CD4-positive, CD25-positive, alpha-beta regulatory T cell (primary cell): ENCODE measurements at regions not wholly inside any gene's neighbourhood (a gene's known extent, or its start where the extent isn't known, plus 50 kb on each side); places are given as distances from the start of the nearest gene placed in this dataset.

Source experiments
- ATAC-seq, 2 donors: fragments of 150-1000 bp; cut with Tn5 transposase; one replicate each; pipeline ENCODE4 v1.10.0; 2021; ENCODE audit warnings: low read depth in 2 of 2, moderate number of reproducible peaks in 2 of 2, moderate library complexity in 1 of 2
- DNase-seq, 3 donors: peaks; one replicate each; pipeline versions ENCODE4 v3.0.0 to v3.0.0-alpha.2; 2012 to 2022; ENCODE audit warnings: mixed read lengths in 1 of 3
- H3K27ac ChIP-seq: one replicate; pipeline ENCODE4 v1.7.0; 2013; ENCODE audit warnings: mild to moderate bottlenecking, low read length; ENCODE audit not compliant: insufficient read depth, poor library complexity, severe bottlenecking
- H3K27me3 ChIP-seq: one replicate; pipeline ENCODE4 v1.7.0; 2013; ENCODE audit warnings: low read length; ENCODE audit not compliant: control insufficient read depth, insufficient read depth
- H3K36me3 ChIP-seq: one replicate; pipeline ENCODE4 v1.7.0; 2013; ENCODE audit warnings: mild to moderate bottlenecking, low read length, moderate library complexity; ENCODE audit not compliant: control insufficient read depth, insufficient read depth
- H3K4me1 ChIP-seq: 2 replicates; pipeline ENCODE4 v1.7.0; 2013; ENCODE audit warnings: mild to moderate bottlenecking, low read length; ENCODE audit not compliant: insufficient read depth, control insufficient read depth, poor library complexity, severe bottlenecking
- H3K4me3 ChIP-seq: one replicate; pipeline ENCODE4 v1.7.0; 2013; ENCODE audit warnings: low read depth, mild to moderate bottlenecking, low read length, moderate library complexity
- H3K9me3 ChIP-seq, 2 experiments: 1 replicate in 1 of 2; 2 replicates in 1 of 2; pipeline ENCODE4 v1.7.0; 2013; ENCODE audit warnings: low read length in 2 of 2, mild to moderate bottlenecking in 1 of 2, moderate library complexity in 1 of 2; ENCODE audit not compliant: control insufficient read depth in 2 of 2
- H3K27ac Mint-ChIP-seq, 3 donors: one replicate each; pipeline ENCODE4 v1.8.0; 2020 to 2022; ENCODE audit warnings: mild to moderate bottlenecking in 3 of 3, mixed read lengths in 3 of 3, moderate library complexity in 2 of 3
- H3K27me3 Mint-ChIP-seq: one replicate; pipeline ENCODE4 v1.8.0; 2022; ENCODE audit warnings: mild to moderate bottlenecking, mixed read lengths
- H3K36me3 Mint-ChIP-seq: one replicate; pipeline ENCODE4 v1.8.0; 2020; ENCODE audit warnings: mixed read lengths
- H3K4me1 Mint-ChIP-seq, 4 donors: one replicate each; pipeline ENCODE4 v1.8.0; 2020 to 2022; ENCODE audit warnings: mixed read lengths in 4 of 4, mild to moderate bottlenecking in 1 of 4
- H3K4me3 Mint-ChIP-seq, 4 donors: one replicate each; pipeline ENCODE4 v1.8.0; 2020 to 2022; ENCODE audit warnings: mild to moderate bottlenecking in 4 of 4, mixed read lengths in 4 of 4, moderate library complexity in 3 of 4
- H3K9me3 Mint-ChIP-seq, 7 donors: one replicate each; pipeline ENCODE4 v1.8.0; 2020 to 2022; ENCODE audit warnings: mixed read lengths in 7 of 7, mild to moderate bottlenecking in 3 of 7, moderate library complexity in 2 of 7

DNA sequence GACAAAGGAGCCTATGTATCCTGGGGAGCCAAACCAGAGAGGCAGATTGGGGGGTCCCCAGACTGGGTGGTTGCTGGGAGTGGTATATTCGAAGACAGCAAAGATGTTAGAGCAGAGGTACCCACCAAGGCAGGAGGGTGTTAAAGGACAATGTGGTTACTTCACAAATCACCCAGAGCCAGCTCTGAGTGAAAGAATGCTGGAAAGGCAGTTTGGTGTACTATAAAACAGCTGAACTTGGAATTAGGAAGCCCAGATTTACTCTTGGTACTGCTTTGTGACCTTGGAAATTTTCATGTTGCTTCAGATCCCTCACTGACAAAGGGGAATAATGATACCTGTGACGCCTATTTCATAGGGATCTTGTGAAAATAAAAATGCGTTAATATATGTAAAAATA is 121.6 kb downstream of the CD164 start:
- H3K27ac ChIP-seq: no peak overlapping the region
- no peak overlapping the region for H3K4me3 ChIP-seq
- H3K4me1 ChIP-seq: no peaks in the 10 kb centered on the region
- Mint-ChIP-seq H3K4me3 (no peak overlapping the region), H3K36me3 (no peaks in the 10 kb centered on the region), H3K4me1 (no peaks in the 10 kb centered on the region), H3K27ac (no peak overlapping the region), H3K27me3 (peaks cover 18% of the 10 kb centered on the region), H3K9me3 (peaks cover 0 to 2% (median 0%) of the 10 kb centered on the region in 7 donors)
- H3K27me3 ChIP-seq: peaks cover 4% of the 10 kb centered on the region
- DNase-seq (no peak), ATAC-seq (no peak)
- H3K9me3 ChIP-seq: no peaks in the 10 kb centered on the region
- H3K36me3 ChIP-seq: no peaks in the 10 kb centered on the region

DNA sequence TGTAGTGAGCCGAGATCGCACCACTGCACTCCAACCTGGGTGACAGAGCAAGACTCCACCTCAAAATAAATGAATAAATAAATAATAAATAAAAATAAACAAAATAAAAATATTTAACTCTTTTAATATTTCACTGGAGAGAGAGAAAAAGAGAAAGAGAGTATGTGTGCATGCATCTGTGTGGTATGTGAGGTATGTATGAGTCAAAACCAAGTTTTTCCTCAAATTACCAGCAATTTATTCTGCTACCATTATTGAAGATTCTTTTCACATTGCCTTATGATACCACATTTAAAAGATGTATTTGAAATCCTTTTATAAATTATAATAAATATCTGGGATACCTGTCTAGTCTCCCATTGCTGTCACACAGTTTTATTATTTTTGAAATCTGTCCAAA is 122.1 kb downstream of the CD164 start:
- DNase-seq (no peak), ATAC-seq (no peak)
- H3K4me1 ChIP-seq: no peaks in the 10 kb centered on the region
- H3K27me3 ChIP-seq: peaks cover 4% of the 10 kb centered on the region
- H3K9me3 Mint-ChIP-seq: peaks cover 0 to 2% (median 0%) of the 10 kb centered on the region in 7 donors
- no peak overlapping the region for H3K4me3 Mint-ChIP-seq
- no peaks in the 10 kb centered on the region for H3K36me3 Mint-ChIP-seq
- no peak overlapping the region for H3K27ac Mint-ChIP-seq
- H3K27ac ChIP-seq: no peak overlapping the region
- H3K36me3 ChIP-seq: no peaks in the 10 kb centered on the region
- peaks cover 17% of the 10 kb centered on the region for H3K27me3 Mint-ChIP-seq
- no peaks in the 10 kb centered on the region for H3K4me1 Mint-ChIP-seq
- H3K9me3 ChIP-seq: no peaks in the 10 kb centered on the region
- no peak overlapping the region for H3K4me3 ChIP-seq

DNA sequence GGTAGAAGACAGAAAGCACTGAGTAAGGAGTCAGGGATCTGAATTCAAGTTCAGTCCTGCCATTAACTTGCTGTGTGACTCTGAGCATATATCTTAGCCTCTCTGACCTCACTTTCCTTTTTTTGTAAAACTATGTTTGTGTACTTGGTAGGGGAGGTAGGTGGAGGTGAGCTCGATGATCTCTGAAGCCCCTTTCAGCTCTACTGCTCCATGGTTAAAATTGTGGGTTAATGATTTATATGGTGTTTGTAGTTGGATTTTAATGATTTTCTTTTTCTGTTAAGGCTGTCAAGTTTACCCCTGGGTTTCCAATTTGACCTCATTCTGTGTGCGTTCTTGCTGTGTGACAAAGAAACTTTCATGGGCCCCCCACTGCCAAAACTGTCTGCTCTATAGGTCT is 124.1 kb downstream of the CD164 start:
- Histone ChIP-seq H3K4me3 (no peak overlapping the region), H3K4me1 (no peaks in the 10 kb centered on the region), H3K27me3 (peaks cover 4% of the 10 kb centered on the region), H3K27ac (no peak overlapping the region), H3K36me3 (no peaks in the 10 kb centered on the region), H3K9me3 (no peaks in the 10 kb centered on the region)
- Mint-ChIP-seq H3K4me1 (no peaks in the 10 kb centered on the region), H3K4me3 (no peak overlapping the region), H3K27me3 (peaks cover 8% of the 10 kb centered on the region), H3K36me3 (no peaks in the 10 kb centered on the region), H3K27ac (no peak overlapping the region), H3K9me3 (peaks cover 0 to 2% (median 0%) of the 10 kb centered on the region in 7 donors)
- no peak for ATAC-seq
- DNase-seq: no peak

DNA sequence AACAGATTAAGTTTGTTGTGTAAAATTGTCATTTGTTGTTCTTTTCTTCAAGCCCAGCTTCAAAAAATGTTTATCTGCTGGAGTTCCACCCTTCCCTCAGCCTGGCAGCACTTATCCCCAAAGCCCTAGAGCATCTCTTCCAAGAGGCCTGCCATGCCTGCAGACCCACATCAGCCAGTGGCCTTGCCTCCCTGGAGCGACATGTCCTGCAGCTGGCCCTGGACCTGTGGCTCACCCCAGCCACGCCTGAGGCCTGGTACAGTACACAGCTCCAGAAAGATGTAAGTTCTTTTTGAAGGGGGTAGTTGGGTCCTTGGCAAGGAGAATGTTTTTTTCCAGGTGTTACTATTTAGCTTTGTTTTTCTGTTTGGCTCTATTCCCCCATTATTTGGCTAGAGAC is 124.8 kb downstream of the CD164 start:
- no peaks in the 10 kb centered on the region for H3K4me1 ChIP-seq
- no peak overlapping the region for H3K4me3 ChIP-seq
- peaks cover 4% of the 10 kb centered on the region for H3K27me3 ChIP-seq
- Mint-ChIP-seq H3K4me1 (no peaks in the 10 kb centered on the region), H3K27me3 (peaks cover 8% of the 10 kb centered on the region), H3K36me3 (no peaks in the 10 kb centered on the region), H3K27ac (no peak overlapping the region), H3K4me3 (no peak overlapping the region), H3K9me3 (peaks cover 0 to 2% (median 0%) of the 10 kb centered on the region in 7 donors)
- ATAC-seq (no peak), DNase-seq (no peak)
- H3K36me3 ChIP-seq: no peaks in the 10 kb centered on the region
- no peak overlapping the region for H3K27ac ChIP-seq
- no peaks in the 10 kb centered on the region for H3K9me3 ChIP-seq

DNA sequence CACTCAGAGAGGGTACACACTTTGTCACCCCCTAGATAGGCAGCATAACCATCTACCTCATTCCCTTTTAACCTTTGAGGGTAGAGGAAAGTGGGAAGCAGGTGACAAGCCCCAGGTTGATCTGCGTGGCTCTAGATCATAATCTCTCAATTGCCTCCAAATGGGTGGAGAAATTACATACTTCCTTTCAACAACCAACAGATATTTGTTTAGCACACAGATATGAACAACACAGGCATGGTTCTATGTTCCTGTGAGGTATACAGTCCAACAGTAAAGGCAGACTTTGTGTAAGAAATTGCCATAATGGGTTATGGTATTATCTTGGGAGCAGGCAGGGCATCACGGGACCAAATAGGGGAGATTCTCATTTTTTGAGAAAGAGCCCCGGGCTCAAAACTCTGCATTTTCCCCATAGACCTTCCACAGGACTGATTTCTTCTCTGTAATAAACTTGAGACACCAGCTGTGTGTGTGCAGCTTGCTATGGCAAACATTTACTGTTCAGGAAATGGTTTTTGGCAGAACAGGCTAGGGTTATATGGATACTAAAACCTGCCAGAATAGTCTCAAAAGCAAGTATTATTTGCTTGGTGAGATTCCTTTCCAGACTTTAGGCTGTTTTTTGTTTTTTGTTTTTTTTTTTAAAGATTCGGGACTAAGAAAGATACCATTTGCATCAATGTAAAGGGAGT is 126.2 kb downstream of the CD164 start:
- no peak overlapping the region for H3K27ac Mint-ChIP-seq
- H3K36me3 Mint-ChIP-seq: no peaks in the 10 kb centered on the region

DNA sequence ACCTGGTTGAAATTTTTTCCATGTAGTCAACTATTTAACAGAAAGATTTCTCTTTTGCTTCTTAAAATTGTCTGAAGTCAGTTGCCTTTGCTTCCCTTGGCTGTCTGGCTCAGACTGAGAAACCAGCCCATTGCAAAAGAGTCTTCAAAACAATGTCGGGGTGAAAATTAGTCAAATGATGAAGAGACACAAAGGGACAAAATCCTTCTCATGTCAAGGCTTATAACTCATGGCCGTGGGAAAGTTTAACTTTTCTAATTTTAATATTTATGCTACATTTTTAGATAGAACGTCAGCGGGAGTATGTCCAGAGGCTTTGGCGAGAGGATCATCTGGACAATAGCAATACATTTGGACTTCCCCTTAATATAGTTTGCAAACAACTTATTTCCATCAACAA is 127.2 kb downstream of the CD164 start:
- Histone ChIP-seq H3K27ac (no peak overlapping the region), H3K4me1 (no peaks in the 10 kb centered on the region), H3K9me3 (no peaks in the 10 kb centered on the region), H3K4me3 (no peak overlapping the region), H3K27me3 (peaks cover 4% of the 10 kb centered on the region), H3K36me3 (no peaks in the 10 kb centered on the region)
- Mint-ChIP-seq H3K4me3 (no peak overlapping the region), H3K4me1 (no peaks in the 10 kb centered on the region), H3K27me3 (peaks cover 17% of the 10 kb centered on the region), H3K9me3 (peaks cover 0 to 2% (median 0%) of the 10 kb centered on the region in 7 donors), H3K27ac (no peak overlapping the region), H3K36me3 (no peaks in the 10 kb centered on the region)
- DNase-seq: no peak
- no peak for ATAC-seq

More for the DNA sequence above, 126.2 kb downstream of the CD164 start:
- DNase-seq (no peak), ATAC-seq (no peak)
- Histone ChIP-seq H3K4me3 (no peak overlapping the region), H3K27ac (no peak overlapping the region), H3K36me3 (no peaks in the 10 kb centered on the region), H3K9me3 (no peaks in the 10 kb centered on the region), H3K4me1 (no peaks in the 10 kb centered on the region), H3K27me3 (peaks cover 4% of the 10 kb centered on the region)
- H3K27me3 Mint-ChIP-seq: peaks cover 16% of the 10 kb centered on the region
- H3K9me3 Mint-ChIP-seq: peaks cover 0 to 2% (median 0%) of the 10 kb centered on the region in 7 donors
- no peaks in the 10 kb centered on the region for H3K4me1 Mint-ChIP-seq
- H3K4me3 Mint-ChIP-seq: no peak overlapping the region

DNA sequence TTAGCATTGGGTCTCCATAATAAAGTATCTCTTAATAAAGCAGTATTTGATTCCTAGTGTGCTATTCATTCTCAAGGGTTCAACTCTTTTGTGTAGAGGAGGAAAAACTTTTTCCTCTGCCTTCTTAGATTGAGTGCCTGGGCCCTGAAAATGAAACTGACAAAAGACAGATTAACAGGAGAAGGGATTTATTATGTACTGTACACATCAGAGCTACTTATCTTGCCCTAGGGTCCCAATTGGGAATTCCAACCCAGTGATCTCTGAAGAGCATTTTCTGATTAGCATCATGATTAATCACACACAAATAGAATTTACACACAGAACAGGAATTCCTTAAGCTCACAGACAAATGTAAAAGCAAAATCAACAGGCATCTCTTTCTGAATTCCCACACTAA is 128.9 kb downstream of the CD164 start:
- H3K27ac Mint-ChIP-seq: no peak overlapping the region
- H3K4me1 Mint-ChIP-seq: no peaks in the 10 kb centered on the region
- ATAC-seq (no peak), DNase-seq (no peak)
- Histone ChIP-seq H3K36me3 (no peaks in the 10 kb centered on the region), H3K9me3 (no peaks in the 10 kb centered on the region), H3K27ac (no peak overlapping the region), H3K4me3 (no peak overlapping the region), H3K27me3 (peaks cover 4% of the 10 kb centered on the region), H3K4me1 (no peaks in the 10 kb centered on the region)
- H3K36me3 Mint-ChIP-seq: no peaks in the 10 kb centered on the region
- H3K27me3 Mint-ChIP-seq: peaks cover 17% of the 10 kb centered on the region
- no peak overlapping the region for H3K4me3 Mint-ChIP-seq
- peaks cover 0 to 1% (median 0%) of the 10 kb centered on the region in 7 donors for H3K9me3 Mint-ChIP-seq

DNA sequence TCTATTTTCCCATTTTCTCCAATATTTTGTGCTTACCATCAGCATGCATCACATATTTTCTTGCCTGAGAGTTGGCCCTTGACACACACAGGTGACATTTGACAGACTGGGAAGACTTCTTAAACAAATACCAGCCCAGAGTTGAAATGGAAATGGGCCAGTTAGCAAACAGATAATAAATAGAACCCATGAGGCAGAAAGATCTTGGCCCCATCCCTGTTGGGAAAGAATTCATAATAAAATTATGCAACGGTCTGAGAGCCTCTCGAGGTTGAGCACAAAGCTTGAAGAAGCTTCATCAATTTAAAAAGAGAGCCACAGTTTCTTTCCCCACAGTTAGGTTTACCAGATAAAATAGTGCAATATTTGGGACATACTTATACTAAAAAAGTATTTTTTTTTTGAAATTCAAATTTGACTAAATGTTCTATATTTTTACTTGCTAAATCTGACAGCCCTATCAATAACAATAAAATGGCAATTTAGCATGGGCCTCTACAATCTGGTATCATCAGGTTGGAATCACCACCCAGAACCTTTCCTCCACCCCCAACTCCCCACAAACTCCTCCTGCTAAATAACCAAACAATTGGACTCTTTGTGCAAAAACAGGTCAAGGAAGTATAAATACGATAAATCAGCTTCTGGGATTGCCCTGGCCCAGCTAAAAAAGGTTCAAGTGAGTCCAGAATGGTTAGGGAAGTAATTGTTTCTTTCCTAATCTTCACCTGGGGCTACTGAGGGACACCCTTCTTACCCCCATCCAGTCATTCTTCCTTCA is 129.8 kb downstream of the CD164 start:
- Mint-ChIP-seq H3K27ac (no peak overlapping the region), H3K9me3 (no peaks in the 10 kb centered on the region), H3K27me3 (peaks cover 15% of the 10 kb centered on the region), H3K4me1 (no peaks in the 10 kb centered on the region), H3K4me3 (no peak overlapping the region), H3K36me3 (no peaks in the 10 kb centered on the region)
- no peak for ATAC-seq
- Histone ChIP-seq H3K4me3 (no peak overlapping the region), H3K27me3 (peaks cover 4% of the 10 kb centered on the region), H3K27ac (no peak overlapping the region), H3K4me1 (no peaks in the 10 kb centered on the region), H3K36me3 (no peaks in the 10 kb centered on the region), H3K9me3 (no peaks in the 10 kb centered on the region)
- no peak for DNase-seq
